HK-2 (cell line): ENCODE measurements at regions not wholly inside any gene's neighbourhood (a gene's known extent, or its start where the extent isn't known, plus 50 kb on each side); places are given as distances from the start of the nearest gene placed in this dataset.

ENCODE experiments used
- DNase-seq: peaks from one replicate; pipeline ENCODE4 v3.0.0-alpha.2; 2018; ENCODE audit not compliant: unreplicated experiment

GRCh38 chr1:219317762-219318353 lies 144.2 kb downstream of the LYPLAL1 start:
- no peak for DNase-seq

- no peak for DNase-seq
Measured at GRCh38 chr1:219316066-219316465, 142.4 kb downstream of the LYPLAL1 start.

GRCh38 chr1:219313961-219314360 lies 140.3 kb downstream of the LYPLAL1 start:
- no peak for DNase-seq

- no peak for DNase-seq
Measured at GRCh38 chr1:219312967-219313366, 139.3 kb downstream of the LYPLAL1 start.

DNA sequence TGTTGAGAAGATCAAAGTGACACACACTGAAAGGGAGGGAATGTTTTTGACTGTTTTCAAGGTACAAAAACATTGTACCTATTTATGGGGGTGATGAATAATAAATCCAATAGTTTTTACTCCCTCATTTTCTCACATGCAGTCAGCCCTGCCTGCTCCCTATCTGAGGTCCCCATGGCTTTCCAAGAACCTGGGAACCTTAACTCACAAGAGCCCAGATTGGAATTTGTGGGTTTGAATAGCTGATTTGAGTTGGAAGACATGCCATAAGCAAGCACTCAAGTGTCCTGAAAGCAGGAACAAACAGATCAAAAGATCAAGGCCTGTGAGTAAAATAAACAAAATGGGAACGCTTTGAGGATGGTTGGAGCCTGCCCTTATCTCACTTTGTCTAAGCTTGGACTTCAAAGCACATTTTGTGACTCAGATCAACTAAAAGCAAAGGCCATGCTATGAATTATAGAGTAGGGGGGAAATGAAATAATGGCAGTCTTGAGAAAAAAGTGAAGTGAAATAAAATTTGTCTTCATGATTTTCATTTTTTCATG lies 136.6 kb downstream of the LYPLAL1 start:
- no peak for DNase-seq

GRCh38 chr1:219308367-219308766 lies 134.7 kb downstream of the LYPLAL1 start:
- DNase-seq: no peak

GRCh38 chr1:219304227-219305226 lies 130.8 kb downstream of the LYPLAL1 start:
- no peak for DNase-seq

GRCh38 chr1:219302697-219303096 lies 129.0 kb downstream of the LYPLAL1 start:
- no peak for DNase-seq

- no peak for DNase-seq
Measured at GRCh38 chr1:219299420-219299819, 125.7 kb downstream of the LYPLAL1 start.

DNA sequence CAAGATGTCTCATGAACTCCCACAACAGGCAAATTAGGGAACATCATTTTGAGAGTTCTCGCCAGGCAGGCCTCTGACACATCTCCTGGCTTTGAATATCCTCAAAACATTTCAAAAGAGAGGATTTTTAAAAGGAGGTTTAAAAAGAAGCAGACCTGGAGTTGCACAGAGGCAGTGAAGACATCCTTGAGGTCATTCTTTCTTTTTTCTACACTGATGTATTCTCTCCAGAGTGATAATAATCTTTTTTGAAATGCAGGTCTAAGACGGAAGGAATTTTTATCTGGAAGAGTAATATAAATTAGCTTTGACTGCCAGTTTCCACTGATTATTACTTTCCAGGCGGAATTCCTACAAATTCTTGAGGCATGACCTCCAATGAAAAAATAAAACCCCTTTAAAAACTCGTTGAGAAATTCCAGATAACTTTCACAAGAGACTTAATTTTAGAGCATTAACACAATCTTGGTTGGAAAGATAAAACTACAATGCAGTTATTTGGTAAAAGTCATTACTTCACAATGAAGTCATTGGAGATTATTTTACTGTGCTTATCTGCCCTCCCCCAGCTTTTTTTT lies 125.0 kb downstream of the LYPLAL1 start:
- no peak for DNase-seq

- no peak for DNase-seq
Measured at GRCh38 chr1:219296430-219297355, 123.0 kb downstream of the LYPLAL1 start.

GRCh38 chr1:219294251-219294650 lies 120.6 kb downstream of the LYPLAL1 start:
- DNase-seq: no peak

DNA sequence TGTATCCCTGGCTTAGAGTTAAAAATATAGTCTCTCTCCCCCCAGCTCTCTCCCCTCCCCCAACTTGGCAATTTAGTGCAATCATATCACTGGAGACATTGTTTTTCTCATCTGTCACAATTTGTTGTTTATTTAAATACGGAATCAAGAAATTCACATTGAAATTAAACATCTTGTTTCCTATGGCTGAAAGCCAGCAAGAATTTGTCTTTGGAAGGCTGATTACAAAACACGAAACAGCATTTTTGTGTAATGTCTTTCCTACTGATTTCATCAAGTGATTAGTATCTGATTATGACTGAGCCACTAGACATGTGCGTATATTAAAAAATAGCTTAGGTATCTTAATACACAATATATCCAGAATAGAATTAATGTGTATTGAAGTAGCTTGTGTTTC lies 119.7 kb downstream of the LYPLAL1 start:
- no peak for DNase-seq

DNA sequence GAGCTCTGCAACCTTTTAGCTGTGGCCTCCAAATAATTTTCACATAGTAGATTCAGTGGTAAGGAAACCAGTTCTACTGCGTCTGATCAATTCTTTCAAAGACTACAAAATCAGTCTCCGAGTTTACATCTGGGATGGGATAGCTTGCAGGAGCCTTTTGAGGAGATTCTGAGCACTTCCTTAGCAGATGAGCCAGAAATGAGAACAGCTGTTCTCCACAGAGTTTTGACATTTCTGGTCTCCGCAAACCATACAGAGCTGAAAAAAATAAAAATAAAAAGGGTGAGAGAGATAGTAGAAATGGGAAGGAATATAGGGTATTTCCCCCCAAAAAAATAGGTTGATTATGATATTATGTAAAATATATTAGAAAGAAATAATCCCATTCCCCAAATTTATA lies 119.3 kb downstream of the LYPLAL1 start:
- no peak for DNase-seq

DNA sequence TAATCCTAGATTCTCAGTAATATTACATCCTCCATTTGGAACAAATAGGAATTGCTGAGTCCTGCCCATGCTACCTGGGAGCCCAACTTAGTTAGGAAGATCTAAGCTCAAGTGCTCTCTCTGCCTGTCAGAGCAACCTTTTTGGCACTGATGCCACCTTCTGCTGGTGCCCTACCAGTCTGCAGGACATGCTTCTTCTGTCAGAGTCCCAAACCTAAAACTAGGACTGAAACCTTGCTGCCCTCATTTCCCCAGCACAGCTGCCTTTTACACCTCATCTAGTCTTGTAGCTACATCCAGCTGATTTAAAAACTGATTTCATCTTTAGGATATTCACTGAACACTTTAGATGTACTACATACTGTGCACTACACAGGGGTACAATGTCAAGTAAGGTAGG lies 118.7 kb downstream of the LYPLAL1 start:
- DNase-seq: no peak

GRCh38 chr1:219289171-219289570 lies 115.5 kb downstream of the LYPLAL1 start:
- no peak for DNase-seq

GRCh38 chr1:219283541-219283940 lies 109.9 kb downstream of the LYPLAL1 start:
- no peak for DNase-seq

GRCh38 chr1:219281831-219282230 lies 108.2 kb downstream of the LYPLAL1 start:
- DNase-seq: no peak

DNA sequence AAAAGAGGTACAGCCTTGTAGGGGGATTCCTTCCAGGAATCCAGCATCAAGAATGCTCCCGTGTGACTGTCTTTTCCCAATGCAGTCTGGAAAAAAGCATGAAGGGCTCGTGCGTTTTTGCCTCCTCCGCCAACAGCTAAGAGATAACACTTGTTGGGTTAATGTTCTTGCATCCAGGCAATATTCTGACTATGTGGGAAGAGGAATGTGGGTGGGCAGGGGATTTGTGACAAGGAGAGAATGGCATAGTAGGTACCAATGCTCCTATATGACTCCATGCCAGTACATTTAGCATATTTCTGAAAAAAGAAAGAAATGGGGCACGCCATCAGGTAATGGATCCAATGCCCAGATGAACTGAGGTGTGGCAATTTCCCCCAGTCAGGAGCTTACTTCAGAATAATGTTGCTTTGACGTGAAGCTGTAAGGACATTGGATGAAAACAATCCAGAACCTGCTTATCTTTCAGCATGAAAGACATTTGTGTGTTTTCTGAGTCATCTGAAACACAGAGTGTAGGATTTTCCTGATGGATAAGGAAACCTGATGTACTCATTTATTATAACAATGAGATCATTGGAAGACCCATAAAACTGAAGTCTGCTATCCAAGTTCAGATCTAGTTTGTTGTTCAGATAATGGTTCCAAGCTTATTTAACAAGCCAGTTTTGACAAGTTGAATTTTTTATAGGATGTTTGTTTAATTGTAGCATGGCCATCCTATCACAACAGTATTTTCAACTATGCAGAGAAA lies 105.5 kb downstream of the LYPLAL1 start:
- no peak for DNase-seq

GRCh38 chr1:219278288-219278687 lies 104.6 kb downstream of the LYPLAL1 start:
- DNase-seq: no peak
